SJSA1 (cell line): ENCODE measurements at regions not wholly inside any gene's neighbourhood (a gene's known extent, or its start where the extent isn't known, plus 50 kb on each side); places are given as distances from the start of the nearest gene placed in this dataset.

Experiments
- DNase-seq, 2 experiments: peaks; one replicate each; pipeline ENCODE4 v3.0.0-alpha.2; 2015 to 2020; ENCODE audit warnings: low spot score in 2 of 2, low read depth in 1 of 2
- H3K27ac ChIP-seq: fragments of 250-450 bp; sonication (Bioruptor Pico); 2 replicates; pipeline ENCODE4 v1.5.1; 2020; ENCODE audit warnings: mild to moderate bottlenecking, moderate library complexity
- H3K27me3 ChIP-seq: fragments of 250-450 bp; sonication (Bioruptor Pico); replicated peaks from 2 replicates; pipeline ENCODE4 v1.5.1; 2020; ENCODE audit warnings: mild to moderate bottlenecking, moderate library complexity
- H3K36me3 ChIP-seq: fragments of 250-450 bp; sonication (Bioruptor Pico); 2 replicates; pipeline ENCODE4 v1.5.1; 2020; ENCODE audit warnings: mild to moderate bottlenecking
- H3K4me1 ChIP-seq: fragments of 250-450 bp; sonication (Bioruptor Pico); replicated peaks from 2 replicates; pipeline ENCODE4 v1.6.1; 2021; ENCODE audit warnings: mild to moderate bottlenecking
- H3K4me3 ChIP-seq: fragments of 250-450 bp; sonication (Bioruptor Pico); 2 replicates; pipeline ENCODE4 v1.5.1; 2020; ENCODE audit warnings: mild to moderate bottlenecking
- H3K9me3 ChIP-seq: fragments of 250-450 bp; sonication (Bioruptor Pico); replicated peaks from 2 replicates; pipeline ENCODE4 v1.5.1; 2020; ENCODE audit warnings: mild to moderate bottlenecking

DNA sequence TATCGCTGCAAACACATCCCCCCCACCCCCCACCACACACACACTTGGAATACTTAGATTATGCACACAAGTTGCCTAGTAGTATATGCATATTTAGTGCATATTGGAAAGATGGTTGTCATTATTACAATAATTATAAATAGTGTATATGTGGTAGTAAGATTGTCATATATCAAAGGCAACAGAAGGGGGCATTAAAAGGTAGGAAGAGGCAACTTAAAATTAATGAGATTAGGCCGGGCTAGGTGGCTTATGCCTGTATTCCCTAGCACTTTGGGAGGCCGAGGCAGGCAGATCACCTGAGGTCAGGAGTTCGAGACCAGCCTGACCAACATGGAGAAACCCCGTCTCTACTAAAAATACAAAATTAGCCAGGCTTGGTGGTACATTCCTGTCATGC, 52.1 kb downstream of the GSC start:
- no peaks in the 10 kb centered on the region for H3K9me3 ChIP-seq
- no peak for DNase-seq
- no peaks in the 10 kb centered on the region for H3K4me1 ChIP-seq
- H3K27ac ChIP-seq, result no peak overlapping the region
- no peaks in the 10 kb centered on the region for H3K36me3 ChIP-seq
- no peak overlapping the region for H3K4me3 ChIP-seq
- no peaks in the 10 kb centered on the region for H3K27me3 ChIP-seq

DNA sequence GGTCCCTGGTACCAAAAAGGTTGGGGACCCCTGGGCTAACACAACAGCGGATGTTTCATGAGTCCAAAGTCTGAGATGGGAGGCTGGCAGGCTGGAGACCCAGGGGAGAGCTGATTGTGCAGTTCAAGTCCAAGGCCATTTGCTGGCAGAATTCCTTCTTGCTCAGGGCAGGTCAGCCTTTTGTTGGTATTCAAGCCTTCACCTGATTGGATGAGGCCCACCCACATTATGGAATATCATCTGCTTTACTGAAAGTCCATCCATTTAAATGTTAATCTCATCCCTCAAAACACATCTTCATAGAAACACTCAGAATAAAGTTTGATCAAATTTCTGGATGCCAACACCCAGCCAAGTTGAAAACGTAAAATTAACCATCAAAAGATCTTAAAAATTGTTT, 52.9 kb downstream of the GSC start:
- no peak overlapping the region for H3K27ac ChIP-seq
- DNase-seq, result no peak
- no peaks in the 10 kb centered on the region for H3K36me3 ChIP-seq
- no peak overlapping the region for H3K4me3 ChIP-seq
- H3K4me1 ChIP-seq, result no peaks in the 10 kb centered on the region
- H3K27me3 ChIP-seq, result no peaks in the 10 kb centered on the region
- no peaks in the 10 kb centered on the region for H3K9me3 ChIP-seq

DNA sequence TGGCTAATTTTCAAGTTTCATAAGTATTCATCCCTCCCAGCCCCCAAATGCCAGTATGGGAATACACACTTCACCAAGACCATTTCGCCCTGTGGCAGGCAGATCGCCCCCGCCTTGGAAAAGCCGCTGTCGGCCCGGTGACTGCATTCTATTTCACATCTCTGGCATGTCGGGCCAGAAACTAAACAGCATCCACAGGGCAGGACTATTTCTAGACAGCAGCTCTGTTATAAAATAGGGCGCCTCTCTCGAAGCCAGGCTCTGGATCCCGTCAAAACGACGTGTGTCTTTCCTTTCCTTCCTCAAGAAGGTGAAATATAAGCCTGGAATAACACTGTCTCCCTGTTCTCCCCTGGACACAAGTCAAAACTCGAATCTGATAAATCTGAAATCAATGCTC, 56.8 kb downstream of the GSC start:
- Histone ChIP-seq H3K4me1 (no peaks in the 10 kb centered on the region), H3K4me3 (no peak overlapping the region), H3K9me3 (no peaks in the 10 kb centered on the region), H3K27ac (no peak overlapping the region), H3K36me3 (no peaks in the 10 kb centered on the region), H3K27me3 (peaks cover 5% of the 10 kb centered on the region; the same call in 1 of the 2 replicates)
- DNase-seq, result no peak

DNA sequence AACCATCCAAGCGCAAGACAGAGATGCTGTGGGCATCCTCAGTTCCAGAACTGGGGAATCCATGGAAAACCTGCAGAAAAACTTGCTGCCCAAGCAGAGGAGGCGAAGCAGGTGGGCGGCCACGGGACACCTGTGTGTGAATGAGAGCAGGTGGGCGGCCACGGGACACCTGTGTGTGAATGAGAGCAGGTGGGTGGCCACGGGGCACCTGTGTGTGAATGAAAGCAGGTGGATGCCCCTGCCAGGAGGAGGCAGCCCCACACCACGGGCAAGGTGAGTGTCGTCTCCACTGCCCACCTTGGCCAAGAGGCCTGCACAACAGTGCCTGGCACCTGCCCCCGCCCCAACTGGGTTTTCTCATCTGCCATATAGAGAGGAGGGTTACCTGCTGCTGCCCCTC, 59.2 kb downstream of the GSC start:
- H3K27ac ChIP-seq, result no peak overlapping the region
- H3K4me3 ChIP-seq, result no peak overlapping the region
- H3K4me1 ChIP-seq, result no peaks in the 10 kb centered on the region
- peaks cover 5% of the 10 kb centered on the region; the same call in 1 of the 2 replicates for H3K27me3 ChIP-seq
- no peaks in the 10 kb centered on the region for H3K36me3 ChIP-seq
- H3K9me3 ChIP-seq, result no peaks in the 10 kb centered on the region
- DNase-seq, result no peak

DNA sequence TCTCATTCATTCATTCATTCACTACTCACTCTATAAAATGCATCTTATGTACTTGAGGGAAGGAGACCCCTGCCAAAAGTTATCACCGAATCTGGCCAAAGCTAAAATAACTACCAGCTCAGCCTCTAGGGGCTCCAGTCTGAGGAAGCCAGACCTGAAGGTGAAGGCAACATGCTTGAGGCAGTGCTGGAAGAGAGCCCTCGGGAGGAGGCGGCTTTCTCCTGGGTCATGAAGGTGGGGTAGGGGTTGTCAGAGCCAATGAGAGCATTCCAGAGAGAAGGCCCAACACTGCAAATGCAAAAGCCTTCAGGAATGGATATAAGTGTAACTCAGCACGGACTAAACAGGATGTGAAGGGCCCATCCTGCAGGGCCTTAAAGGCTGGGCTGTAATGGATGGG, 62.4 kb downstream of the GSC start:
- no peak overlapping the region for H3K27ac ChIP-seq
- no peak for DNase-seq
- H3K27me3 ChIP-seq, result peaks cover 5% of the 10 kb centered on the region; the same call in 1 of the 2 replicates
- H3K9me3 ChIP-seq, result no peaks in the 10 kb centered on the region
- H3K4me1 ChIP-seq, result no peaks in the 10 kb centered on the region
- no peak overlapping the region for H3K4me3 ChIP-seq
- no peaks in the 10 kb centered on the region for H3K36me3 ChIP-seq

DNA sequence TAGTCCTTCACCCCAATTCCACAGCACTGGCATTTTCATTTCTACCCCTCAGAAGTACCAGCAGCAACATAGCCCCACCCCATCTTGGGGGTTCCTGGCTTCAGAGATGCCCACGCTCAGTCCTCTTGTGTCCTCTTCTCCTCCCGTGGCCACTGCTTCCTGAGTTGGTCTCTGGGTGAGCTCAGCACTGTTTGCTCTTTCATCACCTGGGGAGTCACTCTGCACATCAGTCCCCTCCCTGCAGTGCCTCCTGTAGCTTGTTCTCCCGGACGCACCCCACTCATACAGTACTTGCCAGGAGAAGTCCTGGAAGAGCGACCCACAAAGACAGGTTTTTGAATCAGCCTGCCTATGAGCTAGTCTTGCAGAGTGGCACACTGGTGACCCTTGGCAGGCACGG, 63.8 kb downstream of the GSC start:
- Histone ChIP-seq H3K27me3 (peaks cover 5% of the 10 kb centered on the region; the same call in 1 of the 2 replicates), H3K4me3 (no peak overlapping the region), H3K36me3 (no peaks in the 10 kb centered on the region), H3K4me1 (no peaks in the 10 kb centered on the region), H3K9me3 (no peaks in the 10 kb centered on the region), H3K27ac (no peak overlapping the region)
- no peak for DNase-seq

DNA sequence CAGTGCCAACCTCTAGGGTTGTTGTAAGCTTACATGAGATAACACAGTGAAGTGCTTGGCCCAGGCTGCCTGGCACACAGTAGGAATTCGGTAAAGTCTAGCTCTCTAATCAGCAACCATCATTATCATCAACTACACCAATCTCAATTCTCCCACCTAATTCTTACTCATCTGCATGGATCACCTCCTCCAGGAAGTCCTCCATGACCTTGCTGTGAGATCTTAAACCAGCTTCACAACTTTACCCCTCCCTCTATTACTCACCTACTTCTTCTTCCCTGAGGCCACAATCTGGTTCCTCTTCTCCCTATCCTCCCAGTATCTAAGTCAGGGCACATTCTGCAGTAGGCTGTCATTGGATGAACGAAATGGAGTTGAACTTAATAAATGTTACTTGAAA, 67.3 kb downstream of the GSC start:
- Histone ChIP-seq H3K27ac (no peak overlapping the region), H3K36me3 (no peaks in the 10 kb centered on the region), H3K4me3 (no peak overlapping the region), H3K4me1 (no peaks in the 10 kb centered on the region), H3K9me3 (no peaks in the 10 kb centered on the region), H3K27me3 (no peaks in the 10 kb centered on the region)
- DNase-seq, result no peak

DNA sequence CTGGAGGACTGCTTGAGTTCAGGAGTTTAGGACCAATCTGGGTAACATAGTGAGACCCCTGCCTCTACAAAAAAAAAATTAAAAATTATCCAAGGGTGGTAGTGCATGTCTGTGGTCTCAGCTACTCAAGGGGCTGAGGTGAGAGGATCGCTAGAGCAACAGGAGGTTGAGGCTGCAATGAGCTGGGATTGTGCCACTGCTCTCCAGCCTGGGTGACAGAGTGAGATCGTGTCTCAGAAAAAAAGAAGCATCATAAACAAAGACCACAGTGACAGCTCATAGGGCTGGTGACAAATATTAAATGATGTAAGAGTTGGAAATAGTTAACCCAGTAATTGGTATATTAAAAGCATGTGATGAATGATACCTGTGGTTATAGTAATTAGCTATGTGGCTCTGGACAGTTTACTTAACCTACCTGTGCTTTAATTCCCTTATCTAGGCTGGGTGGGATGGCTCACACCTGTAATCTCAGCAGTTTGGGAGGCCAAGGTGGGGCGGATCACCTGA, 68.0 kb downstream of the GSC start:
- H3K27me3 ChIP-seq, result no peaks in the 10 kb centered on the region
- no peak for DNase-seq
- H3K4me1 ChIP-seq, result no peaks in the 10 kb centered on the region
- no peaks in the 10 kb centered on the region for H3K9me3 ChIP-seq
- no peak overlapping the region for H3K4me3 ChIP-seq
- no peaks in the 10 kb centered on the region for H3K36me3 ChIP-seq
- no peak overlapping the region for H3K27ac ChIP-seq

DNA sequence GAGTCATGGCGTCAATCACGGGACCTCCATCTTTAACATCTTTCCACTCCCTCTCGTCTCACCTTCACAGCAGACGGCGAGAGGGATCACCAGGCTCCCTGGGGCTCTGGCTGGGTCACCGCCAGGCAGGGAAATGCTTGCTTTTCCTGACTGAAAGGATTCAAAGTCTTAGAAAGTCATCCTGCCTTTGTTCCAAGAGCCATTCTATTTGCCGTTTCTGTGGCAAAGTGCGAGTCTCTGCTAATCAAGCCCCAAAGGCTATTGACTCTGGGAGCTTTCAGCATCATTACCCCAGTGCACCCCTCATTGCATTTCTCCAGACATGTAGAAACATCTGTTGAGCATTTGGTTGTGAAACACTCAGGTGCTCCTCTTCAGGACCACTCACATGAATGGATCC, 69.6 kb downstream of the GSC start:
- Histone ChIP-seq H3K27ac (no peak overlapping the region), H3K4me1 (no peaks in the 10 kb centered on the region), H3K9me3 (no peaks in the 10 kb centered on the region), H3K27me3 (no peaks in the 10 kb centered on the region), H3K4me3 (no peak overlapping the region), H3K36me3 (no peaks in the 10 kb centered on the region)
- DNase-seq, result no peak

DNA sequence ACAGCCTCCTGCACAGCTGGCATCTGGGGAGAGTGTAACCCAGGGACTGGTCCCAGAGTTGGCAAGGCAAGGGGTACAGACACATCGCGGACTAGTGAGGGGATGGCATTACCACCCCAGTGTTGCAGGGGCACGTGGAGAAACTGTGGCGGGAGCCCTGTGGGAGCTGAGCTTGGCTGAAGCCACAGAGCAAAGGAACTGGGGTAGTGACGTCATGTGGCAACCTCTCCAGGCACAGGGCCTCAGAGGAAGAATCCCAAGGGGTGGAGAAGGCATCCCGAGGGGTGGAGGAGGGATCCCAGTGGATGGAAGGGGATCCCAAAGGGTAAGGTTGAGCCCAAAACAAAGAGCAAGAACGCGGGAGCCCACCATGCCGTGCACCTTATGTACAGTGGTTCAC, 70.1 kb downstream of the GSC start:
- Histone ChIP-seq H3K4me3 (no peak overlapping the region), H3K9me3 (no peaks in the 10 kb centered on the region), H3K27me3 (no peaks in the 10 kb centered on the region), H3K27ac (no peak overlapping the region), H3K4me1 (no peaks in the 10 kb centered on the region), H3K36me3 (no peaks in the 10 kb centered on the region)
- DNase-seq, result no peak

DNA sequence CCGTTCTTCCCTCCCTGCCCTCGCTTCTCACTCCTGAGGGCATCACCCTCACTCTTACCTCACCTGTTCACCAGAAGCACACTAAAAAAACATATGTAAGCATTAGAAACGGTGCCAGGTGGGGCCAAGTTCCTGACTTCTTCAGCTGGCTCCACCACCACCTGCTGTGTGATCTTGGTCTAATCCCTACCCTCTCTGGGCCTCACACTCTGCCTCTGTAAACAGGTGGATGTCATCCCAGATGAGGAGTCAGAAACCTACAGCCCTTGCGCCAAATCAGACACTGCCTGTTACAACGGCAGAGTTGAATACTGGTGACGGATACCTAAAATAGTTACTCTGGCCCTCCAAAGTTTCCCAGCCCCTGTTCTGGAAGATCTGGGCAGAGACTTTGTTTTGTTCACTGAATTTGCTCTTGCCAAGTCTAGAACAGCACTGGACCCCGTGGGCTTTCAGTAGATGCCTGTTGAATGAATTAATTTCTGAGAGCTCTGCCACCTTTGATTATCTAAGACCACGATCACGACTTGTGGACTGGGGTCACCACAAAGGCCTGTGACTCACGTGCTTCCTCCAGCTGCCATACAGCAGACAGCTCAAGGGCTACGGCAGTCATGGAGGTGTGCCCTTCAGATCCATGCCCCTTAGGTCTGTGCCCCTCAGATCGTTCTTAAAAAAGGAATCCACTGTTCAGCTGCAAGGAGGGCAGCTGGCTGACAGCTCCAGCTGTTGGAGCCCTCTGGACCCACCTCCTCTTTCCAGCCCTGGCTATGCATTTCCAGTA, 71.9 kb downstream of the GSC start:
- no peak for DNase-seq
- no peaks in the 10 kb centered on the region for H3K4me1 ChIP-seq
- H3K27ac ChIP-seq, result no peak overlapping the region
- no peak overlapping the region for H3K4me3 ChIP-seq
- H3K9me3 ChIP-seq, result no peaks in the 10 kb centered on the region
- H3K36me3 ChIP-seq, result no peaks in the 10 kb centered on the region
- no peaks in the 10 kb centered on the region for H3K27me3 ChIP-seq

DNA sequence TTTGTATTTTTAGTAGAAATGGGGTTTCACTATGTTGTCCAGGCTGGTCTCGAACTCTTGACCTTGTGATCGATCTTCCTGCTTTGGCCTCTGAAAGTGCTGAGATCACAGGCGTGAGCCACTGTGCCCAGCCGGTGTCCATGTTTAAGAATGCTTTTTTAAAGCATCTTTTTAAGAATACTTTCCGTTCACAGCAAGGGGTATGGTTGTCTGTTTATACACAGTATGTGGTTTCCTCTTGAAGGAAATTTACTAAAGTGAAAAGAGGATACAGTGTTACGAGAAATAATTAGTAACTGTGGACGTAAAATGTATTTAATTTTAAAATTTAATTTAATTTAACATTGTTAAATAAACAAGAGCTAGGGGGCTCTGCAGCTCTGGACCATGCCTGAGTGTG, 73.4 kb downstream of the GSC start:
- no peak overlapping the region for H3K4me3 ChIP-seq
- H3K27ac ChIP-seq, result no peak overlapping the region
- H3K36me3 ChIP-seq, result no peaks in the 10 kb centered on the region
- no peaks in the 10 kb centered on the region for H3K9me3 ChIP-seq
- DNase-seq, result no peak
- no peaks in the 10 kb centered on the region for H3K4me1 ChIP-seq
- H3K27me3 ChIP-seq, result no peaks in the 10 kb centered on the region

DNA sequence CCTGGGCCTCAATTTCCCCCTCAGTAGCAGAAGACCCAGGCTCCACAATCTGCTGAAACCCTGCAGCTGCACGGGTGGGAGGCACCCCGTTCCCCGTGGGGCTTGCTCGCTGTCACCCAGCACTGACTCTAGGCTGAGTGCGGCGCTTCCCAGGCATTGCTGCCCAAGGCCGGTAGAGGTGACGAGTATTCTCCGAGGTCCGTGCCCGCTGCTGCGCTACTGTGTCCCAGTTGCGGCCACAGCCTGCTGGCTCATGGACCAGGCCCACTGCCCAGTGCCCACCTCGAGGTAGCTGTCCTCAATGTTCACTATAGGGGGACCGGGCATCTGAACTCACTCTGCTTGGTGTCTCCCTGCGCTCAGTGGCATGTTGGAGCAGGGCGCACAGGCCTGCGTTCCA, 74.7 kb downstream of the GSC start:
- Histone ChIP-seq H3K4me1 (no peaks in the 10 kb centered on the region), H3K27ac (no peak overlapping the region), H3K27me3 (no peaks in the 10 kb centered on the region), H3K36me3 (no peaks in the 10 kb centered on the region), H3K9me3 (no peaks in the 10 kb centered on the region), H3K4me3 (no peak overlapping the region)
- no peak for DNase-seq

DNA sequence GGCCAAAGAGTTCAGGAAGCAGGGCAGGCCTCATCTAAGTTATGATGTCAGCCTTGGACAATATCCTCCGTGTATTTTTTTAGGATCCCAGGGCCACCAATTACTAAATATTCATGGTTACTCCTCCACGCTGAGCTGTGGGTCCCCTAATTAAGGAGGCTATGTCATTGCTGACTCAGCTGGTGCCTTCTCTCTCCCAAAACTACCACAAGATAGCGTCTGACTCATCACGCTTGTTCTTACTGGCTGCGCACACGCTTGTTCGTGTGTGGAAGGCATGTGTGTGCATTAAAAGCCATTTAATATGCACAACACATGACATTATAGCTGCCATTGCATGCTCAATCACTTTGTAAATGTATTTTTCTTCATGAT, 78.3 kb downstream of the GSC start:
- no peaks in the 10 kb centered on the region for H3K36me3 ChIP-seq
- no peak overlapping the region for H3K27ac ChIP-seq
- H3K9me3 ChIP-seq, result no peaks in the 10 kb centered on the region
- peaks cover 6% of the 10 kb centered on the region for H3K4me1 ChIP-seq
- no peak overlapping the region for H3K4me3 ChIP-seq
- no peak for DNase-seq
- H3K27me3 ChIP-seq, result no peaks in the 10 kb centered on the region
